SU-DHL-6 (cell line): ENCODE measurements at regions not wholly inside any gene's neighbourhood (a gene's known extent, or its start where the extent isn't known, plus 50 kb on each side); places are given as distances from the start of the nearest gene placed in this dataset.

Source experiments
- EZH2phosphoT487 ChIP-seq: fragments of 200-600 bp; sonication (generic), shearing (Covaris generic); conservative IDR thresholded peaks from 2 replicates; pipeline ENCODE4 v1.6.1; 2018; ENCODE audit warnings: mild to moderate bottlenecking, antibody characterized with exemption, low read length, moderate library complexity, mixed read lengths
- TF ChIP-seq, protein P1 (sequence below): fragments of 200-600 bp; sonication (generic); IDR thresholded peaks from one replicate; pipeline ENCODE4 v1.5.1; 2017; ENCODE audit warnings: antibody characterized with exemption, mild to moderate bottlenecking, low read length, moderate library complexity; ENCODE audit not compliant: insufficient read depth, poor library complexity, severe bottlenecking

DNA sequence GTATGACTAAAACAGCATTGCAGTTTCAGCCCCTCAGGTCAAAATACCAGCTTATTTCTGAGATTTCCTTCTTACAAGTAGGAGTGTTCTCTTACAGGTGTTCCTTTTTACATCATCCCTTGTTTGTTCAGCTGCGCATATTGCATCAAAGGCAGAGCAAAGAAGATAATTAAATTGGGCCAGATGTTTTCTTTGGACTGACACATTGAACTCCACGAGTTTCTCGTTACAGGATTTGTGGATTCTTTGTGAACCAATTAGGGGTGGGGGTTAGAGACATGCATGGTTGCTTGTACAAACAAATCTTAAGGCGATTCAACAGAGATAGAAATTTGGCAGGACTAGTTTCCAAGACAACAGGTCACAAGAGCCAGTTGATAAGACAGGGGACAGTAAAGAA is 95.7 kb downstream of the SPANXN4 start:
- TF ChIP-seq, protein P1, sequence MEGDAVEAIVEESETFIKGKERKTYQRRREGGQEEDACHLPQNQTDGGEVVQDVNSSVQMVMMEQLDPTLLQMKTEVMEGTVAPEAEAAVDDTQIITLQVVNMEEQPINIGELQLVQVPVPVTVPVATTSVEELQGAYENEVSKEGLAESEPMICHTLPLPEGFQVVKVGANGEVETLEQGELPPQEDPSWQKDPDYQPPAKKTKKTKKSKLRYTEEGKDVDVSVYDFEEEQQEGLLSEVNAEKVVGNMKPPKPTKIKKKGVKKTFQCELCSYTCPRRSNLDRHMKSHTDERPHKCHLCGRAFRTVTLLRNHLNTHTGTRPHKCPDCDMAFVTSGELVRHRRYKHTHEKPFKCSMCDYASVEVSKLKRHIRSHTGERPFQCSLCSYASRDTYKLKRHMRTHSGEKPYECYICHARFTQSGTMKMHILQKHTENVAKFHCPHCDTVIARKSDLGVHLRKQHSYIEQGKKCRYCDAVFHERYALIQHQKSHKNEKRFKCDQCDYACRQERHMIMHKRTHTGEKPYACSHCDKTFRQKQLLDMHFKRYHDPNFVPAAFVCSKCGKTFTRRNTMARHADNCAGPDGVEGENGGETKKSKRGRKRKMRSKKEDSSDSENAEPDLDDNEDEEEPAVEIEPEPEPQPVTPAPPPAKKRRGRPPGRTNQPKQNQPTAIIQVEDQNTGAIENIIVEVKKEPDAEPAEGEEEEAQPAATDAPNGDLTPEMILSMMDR: no peak
- no peak for TF ChIP-seq EZH2phosphoT487
